ENCODE measurements at regions not wholly inside any gene's neighbourhood (a gene's known extent, or its start where the extent isn't known, plus 50 kb on each side); places are given as distances from the start of the nearest gene placed in this dataset.
"Not testable (repeated sequence)": the region's sequence is repeated elsewhere in the genome, so short reads cannot be mapped to it uniquely, and the experiment has no call there.

DNA sequence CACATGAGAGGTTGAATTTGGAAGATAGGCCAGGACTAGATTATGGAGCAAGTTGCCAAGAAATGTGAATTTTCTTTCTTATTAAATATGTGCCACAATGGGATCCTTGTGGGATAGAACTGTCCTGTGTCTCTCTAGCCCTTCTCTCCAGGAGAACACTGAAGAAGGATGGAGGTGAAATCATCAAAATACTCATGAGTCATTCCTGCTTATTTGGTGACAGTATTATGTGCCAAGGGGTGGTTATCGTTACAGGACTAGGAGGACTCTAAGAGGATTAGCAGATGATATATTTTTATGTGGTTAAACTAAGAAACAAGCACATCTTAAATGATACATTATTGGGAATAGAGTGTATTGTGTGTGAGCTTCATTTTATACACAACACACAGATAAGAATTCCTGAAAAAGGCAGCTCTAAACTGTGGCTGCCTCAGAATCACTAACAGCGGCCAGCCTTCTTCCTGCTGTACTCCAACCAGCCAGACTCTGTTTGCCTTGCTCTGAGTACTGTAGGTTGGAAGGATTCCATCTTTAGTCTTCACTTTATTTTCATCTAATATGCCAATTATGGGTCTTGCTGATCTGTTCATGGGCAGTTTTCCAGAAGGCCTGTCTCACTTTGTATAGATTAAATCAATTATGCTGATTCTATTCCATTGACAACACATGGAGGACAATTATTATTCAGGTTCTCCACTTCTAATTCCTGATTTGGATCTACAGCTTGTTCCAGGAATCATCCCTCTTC is 325.8 kb downstream of the ABCC12 start:
- Mint-ChIP-seq H3K27ac (no peak overlapping the region), H3K9me3 (ENCODE audit: low read depth) (peaks cover 24% of the 10 kb centered on the region), H3K4me1 (ENCODE audit: low read depth) (no peaks in the 10 kb centered on the region), H3K36me3 (ENCODE audit: insufficient read depth) (peaks cover 2% of the 10 kb centered on the region), H3K4me3 (ENCODE audit: low read depth) (no peak overlapping the region), H3K27me3 (no peaks in the 10 kb centered on the region)
- no peak for DNase-seq (ENCODE audit: low spot score, unreplicated experiment)
- TF ChIP-seq CTCF (IDR thresholded peaks at IDR 0.05; ENCODE audit: unreplicated experiment) = no peak

GRCh38 chr16:47826070-47826469 is 329.7 kb downstream of the ABCC12 start:
- no peaks in the 10 kb centered on the region for H3K4me1 Mint-ChIP-seq (ENCODE audit: low read depth)
- H3K27ac Mint-ChIP-seq = no peak overlapping the region
- no peak overlapping the region for H3K4me3 Mint-ChIP-seq (ENCODE audit: low read depth)
- TF ChIP-seq CTCF (IDR thresholded peaks at IDR 0.05; ENCODE audit: unreplicated experiment) = no peak
- H3K9me3 Mint-ChIP-seq (ENCODE audit: low read depth) = peaks cover 6% of the 10 kb centered on the region
- H3K36me3 Mint-ChIP-seq (ENCODE audit: insufficient read depth) = no peaks in the 10 kb centered on the region
- no peaks in the 10 kb centered on the region for H3K27me3 Mint-ChIP-seq
- DNase-seq (ENCODE audit: low spot score, unreplicated experiment) = no peak

DNA sequence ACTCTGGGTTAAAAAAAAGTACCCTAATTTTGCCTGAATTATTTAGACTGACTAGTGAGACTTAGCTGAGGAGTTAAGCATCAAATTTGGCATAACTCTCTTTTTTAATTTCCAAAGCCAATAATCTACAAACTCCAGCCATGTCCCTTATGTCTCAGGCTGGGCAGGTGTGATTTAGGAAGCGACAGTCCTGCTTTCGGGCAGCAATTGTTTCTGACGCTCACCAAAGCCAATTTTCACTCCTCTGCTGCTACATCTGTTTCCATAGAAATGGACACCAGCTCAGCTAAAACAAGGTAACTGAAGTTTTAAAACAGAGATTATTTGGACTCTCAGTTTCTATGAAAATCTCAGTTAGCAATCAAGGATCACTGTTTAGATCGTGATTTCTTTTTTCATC is 338.7 kb downstream of the ABCC12 start:
- H3K4me1 Mint-ChIP-seq (ENCODE audit: low read depth) = no peaks in the 10 kb centered on the region
- no peak overlapping the region for H3K4me3 Mint-ChIP-seq (ENCODE audit: low read depth)
- no peak for TF ChIP-seq CTCF (IDR thresholded peaks at IDR 0.05; ENCODE audit: unreplicated experiment)
- no peaks in the 10 kb centered on the region for H3K27me3 Mint-ChIP-seq
- no peaks in the 10 kb centered on the region for H3K36me3 Mint-ChIP-seq (ENCODE audit: insufficient read depth)
- DNase-seq (ENCODE audit: low spot score, unreplicated experiment) = no peak
- H3K9me3 Mint-ChIP-seq (ENCODE audit: low read depth) = peaks cover 7% of the 10 kb centered on the region
- no peak overlapping the region for H3K27ac Mint-ChIP-seq

DNA sequence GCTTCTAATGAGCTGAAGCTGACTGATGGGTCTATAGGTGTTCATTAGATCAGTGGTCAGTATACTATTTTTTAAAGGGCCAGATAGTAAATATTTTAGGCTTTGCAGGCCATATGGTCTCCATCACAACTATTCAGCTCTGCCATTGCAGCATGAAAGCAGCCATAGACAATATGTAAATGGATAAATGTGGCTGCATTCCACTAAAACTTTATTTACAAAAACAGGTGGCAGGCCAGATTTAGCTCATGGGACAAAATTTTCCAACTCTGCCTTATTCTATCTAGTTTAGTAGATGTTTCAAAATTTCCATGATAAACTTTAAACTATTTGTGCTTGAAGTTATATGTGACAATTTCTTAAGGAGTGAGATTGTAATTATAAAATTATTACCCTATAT is 339.3 kb downstream of the ABCC12 start:
- no peaks in the 10 kb centered on the region for H3K36me3 Mint-ChIP-seq (ENCODE audit: insufficient read depth)
- DNase-seq (ENCODE audit: low spot score, unreplicated experiment) = no peak
- H3K27me3 Mint-ChIP-seq = no peaks in the 10 kb centered on the region
- H3K4me3 Mint-ChIP-seq (ENCODE audit: low read depth) = no peak overlapping the region
- no peaks in the 10 kb centered on the region for H3K4me1 Mint-ChIP-seq (ENCODE audit: low read depth)
- H3K27ac Mint-ChIP-seq = no peak overlapping the region
- TF ChIP-seq CTCF (IDR thresholded peaks at IDR 0.05; ENCODE audit: unreplicated experiment) = no peak
- peaks cover 10% of the 10 kb centered on the region for H3K9me3 Mint-ChIP-seq (ENCODE audit: low read depth)

GRCh38 chr16:47815655-47816054 is 340.1 kb downstream of the ABCC12 start:
- H3K9me3 Mint-ChIP-seq (ENCODE audit: low read depth) = peaks cover 12% of the 10 kb centered on the region
- TF ChIP-seq CTCF (IDR thresholded peaks at IDR 0.05; ENCODE audit: unreplicated experiment) = no peak
- no peak for DNase-seq (ENCODE audit: low spot score, unreplicated experiment)
- H3K27me3 Mint-ChIP-seq = no peaks in the 10 kb centered on the region
- no peaks in the 10 kb centered on the region for H3K4me1 Mint-ChIP-seq (ENCODE audit: low read depth)
- no peaks in the 10 kb centered on the region for H3K36me3 Mint-ChIP-seq (ENCODE audit: insufficient read depth)
- H3K4me3 Mint-ChIP-seq (ENCODE audit: low read depth) = no peak overlapping the region
- no peak overlapping the region for H3K27ac Mint-ChIP-seq

GRCh38 chr16:47811758-47812157 is 344.0 kb downstream of the ABCC12 start:
- H3K9me3 Mint-ChIP-seq (ENCODE audit: low read depth) = peaks cover 14% of the 10 kb centered on the region
- not testable (repeated sequence) for H3K27ac Mint-ChIP-seq; H3K36me3 Mint-ChIP-seq (ENCODE audit: insufficient read depth); H3K4me3 Mint-ChIP-seq (ENCODE audit: low read depth); H3K27me3 Mint-ChIP-seq; DNase-seq (ENCODE audit: low spot score, unreplicated experiment); H3K4me1 Mint-ChIP-seq (ENCODE audit: low read depth)

Data from progenitor cell of endocrine pancreas (in vitro differentiated cells).